Endothelial cell of umbilical vein (primary cell): ENCODE measurements at regions not wholly inside any gene's neighbourhood (a gene's known extent, or its start where the extent isn't known, plus 50 kb on each side); places are given as distances from the start of the nearest gene placed in this dataset.

Experiments used
- BruUV-seq: library from RNA; stranded (reverse); fragments of 400-500 nt; replicated peaks from 2 replicates; lab custom pipeline; 2021; lab: Mats Ljungman, UMichigan
- CTCF ChIA-PET: fragments of 300-600, 350-600 bp; sonication (Branson Sonifier 250); formaldehyde crosslinking; loops from one replicate; lab custom pipeline; 2021; ENCODE audit warnings: antibody characterized with exemption, inconsistent platforms; lab: Charles Lee
- POLR2A ChIA-PET: fragments of 300-600, 350-600 bp; sonication (Branson Sonifier 250); formaldehyde crosslinking; loops from one replicate; lab custom pipeline; 2021; ENCODE audit warnings: antibody characterized with exemption, inconsistent platforms; lab: Charles Lee
- DNase-seq: peaks from one replicate; pipeline ENCODE4 v3.0.0-alpha.2; 2011; ENCODE audit warnings: low read depth, low spot score
- FAIRE-seq: peaks from 2 replicates; lab custom pipeline; 2011; peaks lifted over from hg19 to GRCh38; lab: Jason Lieb, UNC
- H2AFZ ChIP-seq: 2 replicates; pipeline ENCODE4 v1.6.0; 2012; ENCODE audit warnings: low read depth, low read length, control low read depth, inconsistent platforms
- H3K27ac ChIP-seq: 2 replicates; pipeline ENCODE4 v1.5.1; 2011; ENCODE audit warnings: low read depth, mild to moderate bottlenecking, control low read depth, low read length, moderate library complexity; ENCODE audit not compliant: insufficient read depth
- H3K27me3 ChIP-seq, 2 experiments: 2 replicates each; pipeline versions ENCODE4 v1.6.0 to v1.6.1; 2011; ENCODE audit warnings: low read length in 2 of 2, mixed read lengths in 1 of 2; ENCODE audit not compliant: control insufficient read depth in 2 of 2, insufficient read depth in 2 of 2
- H3K36me3 ChIP-seq, 2 experiments: 2 replicates in 1 of 2; 3 replicates in 1 of 2; pipeline ENCODE4 v1.5.1; 2011; ENCODE audit warnings: low read length in 2 of 2, mild to moderate bottlenecking in 1 of 2, moderate library complexity in 1 of 2; ENCODE audit not compliant: control insufficient read depth in 2 of 2, insufficient read depth in 2 of 2; ENCODE audit errors: extremely low read depth in 1 of 2
- H3K4me1 ChIP-seq: 3 replicates; pipeline ENCODE4 v1.5.1; 2011; ENCODE audit warnings: mild to moderate bottlenecking, low read length; ENCODE audit not compliant: control insufficient read depth, insufficient read depth; ENCODE audit errors: extremely low read depth
- H3K4me2 ChIP-seq: 2 replicates; pipeline ENCODE4 v1.6.1; 2011; ENCODE audit warnings: low read length, control low read depth, mixed read lengths; ENCODE audit not compliant: insufficient read depth
- H3K4me3 ChIP-seq, 3 experiments: fragments of 200-600 bp in 1 of 3; sonication (generic), shearing (Covaris generic) in 1 of 3; replicated peaks in 1 of 3; 2 replicates each; pipeline ENCODE4 v1.5.1; 2011 to 2016; ENCODE audit warnings: control low read depth in 3 of 3, low read length in 3 of 3, mild to moderate bottlenecking in 2 of 3, inconsistent platforms in 1 of 3, low read depth in 1 of 3, moderate library complexity in 1 of 3; ENCODE audit not compliant: insufficient read depth in 1 of 3
- H3K79me2 ChIP-seq: 2 replicates; pipeline ENCODE4 v1.6.0; 2012; ENCODE audit warnings: low read length, inconsistent platforms; ENCODE audit not compliant: control insufficient read depth, insufficient read depth
- H3K9ac ChIP-seq: replicated peaks from 2 replicates; pipeline ENCODE3; 2011; ENCODE audit warnings: low read length, control low read depth; ENCODE audit not compliant: insufficient read depth; ENCODE audit errors: extremely low read depth
- H3K9me1 ChIP-seq: replicated peaks from 3 replicates; pipeline ENCODE4 v1.6.0; 2011; ENCODE audit warnings: mild to moderate bottlenecking, low read length; ENCODE audit not compliant: control insufficient read depth, insufficient read depth; ENCODE audit errors: extremely low read depth
- H3K9me3 ChIP-seq: replicated peaks from 2 replicates; pipeline ENCODE4 v1.5.1; 2012; ENCODE audit warnings: low read length, inconsistent platforms; ENCODE audit not compliant: control insufficient read depth, insufficient read depth
- H4K20me1 ChIP-seq: replicated peaks from 2 replicates; pipeline ENCODE3; 2011; ENCODE audit warnings: mild to moderate bottlenecking, low read length; ENCODE audit not compliant: control insufficient read depth, insufficient read depth; ENCODE audit errors: extremely low read depth
- CTCF ChIP-seq, 2 donors: IDR thresholded peaks; 1 replicate in 1 of 2; 2 replicates in 1 of 2; pipeline ENCODE4 v1.5.1; 2011; ENCODE audit warnings: low read length in 2 of 2, mild to moderate bottlenecking in 2 of 2, moderate library complexity in 2 of 2, control low read depth in 1 of 2, inconsistent platforms in 1 of 2, low read depth in 1 of 2; ENCODE audit not compliant: insufficient read depth in 1 of 2; ENCODE audit errors: extremely low read depth in 1 of 2
- EZH2 ChIP-seq: IDR thresholded peaks from 2 replicates; pipeline ENCODE4 v1.6.1; 2012; ENCODE audit warnings: borderline replicate concordance, low read depth, mild to moderate bottlenecking, moderate library complexity, low read length, inconsistent platforms; ENCODE audit not compliant: severe bottlenecking
- FOS ChIP-seq: IDR thresholded peaks from 2 replicates; pipeline ENCODE4 v1.6.1; 2011; ENCODE audit warnings: mild to moderate bottlenecking, low read length, moderate library complexity, borderline replicate concordance; ENCODE audit not compliant: insufficient read depth
- GATA2 ChIP-seq: IDR thresholded peaks from 2 replicates; pipeline ENCODE4 v1.7.0; 2011; ENCODE audit warnings: low read depth, mild to moderate bottlenecking, moderate library complexity, mixed read lengths, low read length; ENCODE audit not compliant: insufficient read length, insufficient read depth
- JUN ChIP-seq: IDR thresholded peaks from 2 replicates; pipeline ENCODE4 v1.6.1; 2011; ENCODE audit warnings: borderline replicate concordance, low read depth; ENCODE audit not compliant: insufficient read length, insufficient read depth
- MAX ChIP-seq: IDR thresholded peaks from 2 replicates; pipeline ENCODE4 v1.6.1; 2011; ENCODE audit not compliant: insufficient read depth, insufficient read length
- MYC ChIP-seq: IDR thresholded peaks from one replicate; pipeline ENCODE4 v1.6.1; 2011; ENCODE audit warnings: mild to moderate bottlenecking, low read depth, low read length
- POLR2A ChIP-seq: IDR thresholded peaks from 2 replicates; pipeline ENCODE4 v1.6.1; 2012; ENCODE audit warnings: low read depth, mild to moderate bottlenecking, control low read depth, low read length
- POLR2AphosphoS5 ChIP-seq: IDR thresholded peaks from 2 replicates; pipeline ENCODE4 v1.6.1; 2012; ENCODE audit warnings: low read depth, mild to moderate bottlenecking, control low read depth, low read length, moderate library complexity; ENCODE audit not compliant: insufficient read depth
- dilution Hi-C: fragments of 300-500 bp; cut with MboI; formaldehyde crosslinking; loops from one replicate; pipeline ENCODE4 v1.15.0; 2019; ENCODE audit warnings: low sequenced_read_pairs; ENCODE audit not compliant: extremely low pct_ligation_motif_present
- intact Hi-C: fragments of 100-400 bp; cut with micrococcal nuclease; formaldehyde crosslinking; loops from one replicate; pipeline ENCODE4 v1.10.0; 2022

GRCh38 chr11:121877152-121877551 lies 238.9 kb downstream of the BLID start:
- intact Hi-C loops (no loop called here), dilution Hi-C loops (no loop called here)
- BruUV-seq, result no TSS peak
- Histone ChIP-seq H3K36me3 (no peaks in the 10 kb centered on the region), H3K27ac (no peak overlapping the region), H3K4me2 (no peak overlapping the region), H3K4me1 (no peaks in the 10 kb centered on the region), H3K9me3 (no peaks in the 10 kb centered on the region), H3K27me3 (peaks cover 0 to 3% of the 10 kb centered on the region in 2 experiments), H2AFZ (no peak overlapping the region), H3K4me3 (no peak overlapping the region), H4K20me1 (no peaks in the 10 kb centered on the region), H3K9me1 (no peaks in the 10 kb centered on the region), H3K79me2 (no peaks in the 10 kb centered on the region), H3K9ac (no peak overlapping the region)
- DNase-seq (no peak), FAIRE-seq (no peak)
- POLR2A ChIA-PET, result no interaction called here
- TF ChIP-seq CTCF (IDR thresholded peaks at IDR 0.05; ENCODE audit: extremely low read depth in 1 of 2, insufficient read depth in 1 of 2, low read depth in 1 of 2, low read length in 2 of 2) (no peak), MYC (no peak), POLR2AphosphoS5 (no peak), FOS (no peak), GATA2 (no peak), POLR2A (no peak), JUN (no peak), EZH2 (no peak), MAX (no peak)
- CTCF ChIA-PET, result no interaction called here
